A549 (cell line): ENCODE measurements at regions not wholly inside any gene's neighbourhood (a gene's known extent, or its start where the extent isn't known, plus 50 kb on each side); places are given as distances from the start of the nearest gene placed in this dataset.

Experiments
- ATAC-seq, 2 experiments: fragments of 200-7000 bp in 1 of 2; fragments of >200 bp in 1 of 2; cut with Nextera tagmentation in 1 of 2; cut with Tn5 transposase in 1 of 2; 3 replicates each; pipeline versions ENCODE4 v1.8.0 to v1.9.1; 2018 to 2020; ENCODE audit warnings: mild to moderate bottlenecking in 1 of 2, moderate library complexity in 1 of 2
- CTCF ChIA-PET: fragments of 300-600 bp; sonication (Branson Sonifier 250); formaldehyde crosslinking; extraction: SDS; loops from one replicate; lab custom pipeline; 2021; ENCODE audit warnings: antibody characterized with exemption, inconsistent platforms; lab: Yijun Ruan, JAX
- POLR2A ChIA-PET: fragments of 350-600 bp; formaldehyde crosslinking; extraction: SDS; loops from one replicate; lab custom pipeline; 2021; ENCODE audit warnings: antibody characterized with exemption, inconsistent platforms; lab: Yijun Ruan, JAX
- DNase-seq, 2 experiments: peaks; one replicate each; pipeline versions ENCODE4 v3.0.0 to v3.0.0-alpha.2; 2011 to 2016; ENCODE audit warnings: low read depth in 1 of 2, low spot score in 1 of 2
- FAIRE-seq: peaks from 2 replicates; lab custom pipeline; 2011; peaks lifted over from hg19 to GRCh38; lab: Jason Lieb, UNC
- H3K27ac ChIP-seq, 2 experiments: fragments of >200 bp; sonication (Bioruptor Twin); formaldehyde crosslinking; 3 replicates each; pipeline ENCODE4 v1.5.1; 2016 to 2017
- H3K4me1 ChIP-seq: fragments of >200 bp; sonication (Bioruptor Twin); formaldehyde crosslinking; 3 replicates; pipeline ENCODE4 v1.6.1; 2016
- H3K4me2 ChIP-seq: fragments of >200 bp; sonication (Bioruptor Twin); formaldehyde crosslinking; 3 replicates; pipeline ENCODE4 v1.6.1; 2016
- H3K4me3 ChIP-seq: fragments of >200 bp; sonication (Bioruptor Twin); formaldehyde crosslinking; 3 replicates; pipeline ENCODE4 v1.5.1; 2016
- H3K9me3 ChIP-seq: fragments of >200 bp; sonication (Bioruptor Twin); formaldehyde crosslinking; 3 replicates; pipeline ENCODE4 v1.6.1; 2016
- CBX2 ChIP-seq: fragments of 200-600 bp; sonication (generic); IDR thresholded peaks from 2 replicates; pipeline ENCODE4 v1.6.1; 2016; ENCODE audit warnings: low read depth, mild to moderate bottlenecking, borderline replicate concordance
- CBX8 ChIP-seq: fragments of 200-600 bp; sonication (generic); IDR thresholded peaks from 2 replicates; pipeline ENCODE4 v1.6.1; 2016
- EHF ChIP-seq: fragments of 250-450 bp; sonication (Bioruptor Pico); IDR thresholded peaks from 2 replicates; pipeline ENCODE4 v1.5.0; 2020; ENCODE audit warnings: mild to moderate bottlenecking
- EHMT2 ChIP-seq: fragments of 200-600 bp; sonication (generic); IDR thresholded peaks from 2 replicates; pipeline ENCODE4 v1.6.1; 2016; ENCODE audit warnings: antibody characterized with exemption, low read depth, mild to moderate bottlenecking, moderate library complexity
- GATA3 ChIP-seq: IDR thresholded peaks from 2 replicates; pipeline ENCODE4 v1.6.1; 2012; ENCODE audit warnings: borderline replicate concordance
- HOXA7 ChIP-seq: fragments of 250-450 bp; sonication (Bioruptor Pico); IDR thresholded peaks from 2 replicates; pipeline ENCODE4 v1.5.0; 2020; ENCODE audit warnings: mild to moderate bottlenecking, moderate library complexity
- HOXB5 ChIP-seq: fragments of 250-450 bp; sonication (Bioruptor Pico); IDR thresholded peaks from 2 replicates; pipeline ENCODE4 v1.5.0; 2020; ENCODE audit warnings: mild to moderate bottlenecking, moderate library complexity
- KDM1A ChIP-seq: fragments of 200-600 bp; sonication (generic); IDR thresholded peaks from 2 replicates; pipeline ENCODE4 v1.6.1; 2016; ENCODE audit warnings: low read depth, mild to moderate bottlenecking
- MAFK ChIP-seq: fragments of 450-650 bp; IDR thresholded peaks from 2 replicates; pipeline ENCODE4 v1.6.1; 2014; ENCODE audit not compliant: partially characterized antibody
- RCOR1 ChIP-seq: fragments of 150-350 bp; IDR thresholded peaks from 2 replicates; pipeline ENCODE4 v1.6.1; 2014; ENCODE audit warnings: antibody characterized with exemption, low read length, low read depth
- RNF2 ChIP-seq: fragments of 200-600 bp; sonication (generic); IDR thresholded peaks from 2 replicates; pipeline ENCODE4 v1.6.1; 2016; ENCODE audit warnings: low read depth, mild to moderate bottlenecking, antibody characterized with exemption, moderate library complexity, borderline replicate concordance
- TFCP2L1 ChIP-seq: fragments of 250-450 bp; sonication (Bioruptor Pico); IDR thresholded peaks from 2 replicates; pipeline ENCODE4 v1.5.0; 2021; ENCODE audit warnings: mild to moderate bottlenecking
- TP53 ChIP-seq: fragments of 250-450 bp; sonication (Bioruptor Pico); IDR thresholded peaks from 2 replicates; pipeline ENCODE4 v1.5.0; 2021; ENCODE audit warnings: mild to moderate bottlenecking, moderate library complexity
- ZFP36 ChIP-seq: fragments of 450-650 bp; IDR thresholded peaks from 2 replicates; pipeline ENCODE4 v1.6.1; 2014; ENCODE audit warnings: borderline replicate concordance; ENCODE audit not compliant: partially characterized antibody
- ZNF302 ChIP-seq: fragments of 250-450 bp; sonication (Bioruptor Pico); IDR thresholded peaks from 2 replicates; pipeline ENCODE4 v1.9.0; 2021; ENCODE audit warnings: inconsistent platforms, mild to moderate bottlenecking, moderate library complexity
- ZSCAN20 ChIP-seq: fragments of 250-450 bp; sonication (Bioruptor Pico); IDR thresholded peaks from 2 replicates; pipeline ENCODE4 v1.8.0; 2022; ENCODE audit warnings: mild to moderate bottlenecking, moderate library complexity
- WGBS: methylation state at CpG from one replicate; pipeline ENCODE4 v1.1.6; 2017; ENCODE audit errors: missing lambda C conversion rate; 5-methylcytosine and 5-hydroxymethylcytosine counted together
- TF ChIP-seq, protein P1 (sequence below): fragments of 250-450 bp; sonication (Bioruptor Pico); IDR thresholded peaks from 2 replicates; pipeline ENCODE4 v1.5.0; 2021; ENCODE audit warnings: mild to moderate bottlenecking, moderate library complexity, borderline replicate concordance
- TF ChIP-seq, protein P2 (sequence below): fragments of >200 bp; sonication (Bioruptor Twin); formaldehyde crosslinking; IDR thresholded peaks from 2 replicates; pipeline ENCODE4 v1.6.1; 2016
- TF ChIP-seq, protein P3 (sequence below): IDR thresholded peaks from 2 replicates; pipeline ENCODE4 v1.6.1; 2012
- TF ChIP-seq, protein P4 (sequence below): fragments of 200-600 bp; sonication (generic); IDR thresholded peaks from 2 replicates; pipeline ENCODE4 v1.6.1; 2016; ENCODE audit warnings: antibody characterized with exemption, mild to moderate bottlenecking, moderate library complexity

DNA sequence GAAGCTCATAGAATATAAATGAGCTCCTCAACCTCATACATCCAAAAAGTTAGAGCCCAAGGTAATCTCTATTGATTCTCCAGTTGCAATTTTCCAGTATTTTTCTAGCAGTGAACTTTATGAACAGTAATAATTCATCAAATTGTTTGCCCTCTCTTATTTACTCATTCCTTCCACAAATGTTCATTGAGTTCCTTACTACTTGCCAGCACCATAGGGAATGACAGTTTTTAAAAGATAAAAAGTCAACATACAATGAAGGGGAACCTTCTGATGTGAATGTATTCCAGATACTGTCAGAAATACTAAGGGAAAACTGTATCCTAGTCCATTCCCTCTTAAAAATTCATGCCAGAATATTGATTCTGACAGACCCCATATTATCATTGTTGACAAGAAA, 277.0 kb upstream of the C1orf87 start (continued):
- TF ChIP-seq, protein P1, sequence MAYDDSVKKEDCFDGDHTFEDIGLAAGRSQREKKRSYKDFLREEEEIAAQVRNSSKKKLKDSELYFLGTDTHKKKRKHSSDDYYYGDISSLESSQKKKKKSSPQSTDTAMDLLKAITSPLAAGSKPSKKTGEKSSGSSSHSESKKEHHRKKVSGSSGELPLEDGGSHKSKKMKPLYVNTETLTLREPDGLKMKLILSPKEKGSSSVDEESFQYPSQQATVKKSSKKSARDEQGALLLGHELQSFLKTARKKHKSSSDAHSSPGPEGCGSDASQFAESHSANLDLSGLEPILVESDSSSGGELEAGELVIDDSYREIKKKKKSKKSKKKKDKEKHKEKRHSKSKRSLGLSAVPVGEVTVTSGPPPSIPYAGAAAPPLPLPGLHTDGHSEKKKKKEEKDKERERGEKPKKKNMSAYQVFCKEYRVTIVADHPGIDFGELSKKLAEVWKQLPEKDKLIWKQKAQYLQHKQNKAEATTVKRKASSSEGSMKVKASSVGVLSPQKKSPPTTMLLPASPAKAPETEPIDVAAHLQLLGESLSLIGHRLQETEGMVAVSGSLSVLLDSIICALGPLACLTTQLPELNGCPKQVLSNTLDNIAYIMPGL (CRISPR knock-in tag), result no peak
- TF ChIP-seq HOXA7 (CRISPR knock-in tag), result no peak
- TF ChIP-seq, protein P2, sequence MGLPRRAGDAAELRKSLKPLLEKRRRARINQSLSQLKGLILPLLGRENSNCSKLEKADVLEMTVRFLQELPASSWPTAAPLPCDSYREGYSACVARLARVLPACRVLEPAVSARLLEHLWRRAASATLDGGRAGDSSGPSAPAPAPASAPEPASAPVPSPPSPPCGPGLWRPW, result no peak
- no peak for TF ChIP-seq CBX8

DNA sequence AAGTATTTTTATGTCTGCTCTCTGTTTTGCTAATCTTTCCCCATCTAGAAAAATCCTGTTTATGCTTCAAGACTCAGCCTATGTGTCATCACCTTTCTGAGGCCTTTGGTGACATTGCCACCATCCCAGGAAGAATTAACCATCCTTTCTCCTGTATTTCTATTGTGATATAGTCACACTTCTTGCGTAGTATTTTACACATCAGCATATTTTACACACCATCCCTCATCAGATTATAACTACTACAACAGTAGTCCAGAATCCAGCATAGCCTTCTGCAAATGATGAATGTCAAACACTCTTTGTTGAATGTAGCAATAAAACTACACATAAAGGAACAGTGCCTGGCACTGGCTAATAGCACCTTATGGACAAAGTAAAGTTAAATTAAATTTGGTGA, 275.3 kb upstream of the C1orf87 start:
- 0% methylated on average over 1 of the region's 1 CpG for WGBS
- no peak overlapping the region for H3K4me3 ChIP-seq
- FAIRE-seq, result no peak
- TF ChIP-seq MAFK (no peak), KDM1A (no peak), HOXA7 (CRISPR knock-in tag) (no peak), CBX2 (no peak), EHMT2 (no peak), ZNF302 (no peak), RCOR1 (no peak), CBX8 (no peak), GATA3 (no peak), TFCP2L1 (no peak), EHF (CRISPR knock-in tag) (no peak), TP53 (CRISPR knock-in tag) (no peak), HOXB5 (CRISPR knock-in tag) (no peak), ZFP36 (no peak), ZSCAN20 (CRISPR knock-in tag) (no peak)
- TF ChIP-seq, protein P3, sequence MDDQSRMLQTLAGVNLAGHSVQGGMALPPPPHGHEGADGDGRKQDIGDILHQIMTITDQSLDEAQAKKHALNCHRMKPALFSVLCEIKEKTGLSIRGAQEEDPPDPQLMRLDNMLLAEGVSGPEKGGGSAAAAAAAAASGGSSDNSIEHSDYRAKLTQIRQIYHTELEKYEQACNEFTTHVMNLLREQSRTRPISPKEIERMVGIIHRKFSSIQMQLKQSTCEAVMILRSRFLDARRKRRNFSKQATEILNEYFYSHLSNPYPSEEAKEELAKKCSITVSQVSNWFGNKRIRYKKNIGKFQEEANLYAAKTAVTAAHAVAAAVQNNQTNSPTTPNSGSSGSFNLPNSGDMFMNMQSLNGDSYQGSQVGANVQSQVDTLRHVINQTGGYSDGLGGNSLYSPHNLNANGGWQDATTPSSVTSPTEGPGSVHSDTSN, result no peak
- TF ChIP-seq, protein P4, sequence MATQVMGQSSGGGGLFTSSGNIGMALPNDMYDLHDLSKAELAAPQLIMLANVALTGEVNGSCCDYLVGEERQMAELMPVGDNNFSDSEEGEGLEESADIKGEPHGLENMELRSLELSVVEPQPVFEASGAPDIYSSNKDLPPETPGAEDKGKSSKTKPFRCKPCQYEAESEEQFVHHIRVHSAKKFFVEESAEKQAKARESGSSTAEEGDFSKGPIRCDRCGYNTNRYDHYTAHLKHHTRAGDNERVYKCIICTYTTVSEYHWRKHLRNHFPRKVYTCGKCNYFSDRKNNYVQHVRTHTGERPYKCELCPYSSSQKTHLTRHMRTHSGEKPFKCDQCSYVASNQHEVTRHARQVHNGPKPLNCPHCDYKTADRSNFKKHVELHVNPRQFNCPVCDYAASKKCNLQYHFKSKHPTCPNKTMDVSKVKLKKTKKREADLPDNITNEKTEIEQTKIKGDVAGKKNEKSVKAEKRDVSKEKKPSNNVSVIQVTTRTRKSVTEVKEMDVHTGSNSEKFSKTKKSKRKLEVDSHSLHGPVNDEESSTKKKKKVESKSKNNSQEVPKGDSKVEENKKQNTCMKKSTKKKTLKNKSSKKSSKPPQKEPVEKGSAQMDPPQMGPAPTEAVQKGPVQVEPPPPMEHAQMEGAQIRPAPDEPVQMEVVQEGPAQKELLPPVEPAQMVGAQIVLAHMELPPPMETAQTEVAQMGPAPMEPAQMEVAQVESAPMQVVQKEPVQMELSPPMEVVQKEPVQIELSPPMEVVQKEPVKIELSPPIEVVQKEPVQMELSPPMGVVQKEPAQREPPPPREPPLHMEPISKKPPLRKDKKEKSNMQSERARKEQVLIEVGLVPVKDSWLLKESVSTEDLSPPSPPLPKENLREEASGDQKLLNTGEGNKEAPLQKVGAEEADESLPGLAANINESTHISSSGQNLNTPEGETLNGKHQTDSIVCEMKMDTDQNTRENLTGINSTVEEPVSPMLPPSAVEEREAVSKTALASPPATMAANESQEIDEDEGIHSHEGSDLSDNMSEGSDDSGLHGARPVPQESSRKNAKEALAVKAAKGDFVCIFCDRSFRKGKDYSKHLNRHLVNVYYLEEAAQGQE, result no peak
- TF ChIP-seq, all 56 proteins: peak for 0
- no peak overlapping the region for H3K27ac ChIP-seq
- ChIA-PET CTCF (no interaction called here), POLR2A (no interaction called here)
- H3K9me3 ChIP-seq, result no peaks in the 10 kb centered on the region
- H3K4me2 ChIP-seq, result no peak overlapping the region
- ATAC-seq (no peak), DNase-seq (no peak)
- no peaks in the 10 kb centered on the region for H3K4me1 ChIP-seq

DNA sequence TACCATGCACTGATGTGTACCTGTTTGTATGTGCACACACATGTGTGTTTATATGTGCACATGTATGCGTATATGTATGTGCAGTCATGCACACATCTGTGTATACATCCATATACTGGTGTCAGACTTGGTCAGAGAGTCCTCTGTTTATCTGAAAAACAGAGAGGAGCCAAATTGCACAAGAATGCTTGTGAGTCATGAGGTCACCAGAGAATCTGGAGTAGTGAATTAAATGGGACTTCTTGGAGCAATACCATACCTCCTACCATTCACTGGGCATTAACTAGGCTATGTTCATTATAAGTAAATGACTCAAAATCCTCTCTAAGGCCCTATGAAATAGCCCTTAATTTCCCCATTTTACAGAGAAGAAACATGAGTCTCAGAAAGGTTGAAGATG, 272.1 kb upstream of the C1orf87 start:
- Histone ChIP-seq H3K4me2 (no peak overlapping the region), H3K4me1 (no peaks in the 10 kb centered on the region), H3K4me3 (no peak overlapping the region), H3K9me3 (no peaks in the 10 kb centered on the region), H3K27ac (no peak overlapping the region)
- 0% methylated on average over 1 of the region's 1 CpG for WGBS
- ChIA-PET CTCF (no interaction called here), POLR2A (no interaction called here)
- ATAC-seq (no peak), DNase-seq (no peak), FAIRE-seq (no peak)
- TF ChIP-seq, protein P3, result no peak
- no peak for TF ChIP-seq GATA3
- no peak for TF ChIP-seq RNF2
